Transverse colon (tissue), 4 donors: ENCODE measurements at regions not wholly inside any gene's neighbourhood (a gene's known extent, or its start where the extent isn't known, plus 50 kb on each side); places are given as distances from the start of the nearest gene placed in this dataset.

Source experiments
- DNase-seq: peaks from one replicate; pipeline ENCODE4 v3.0.0-alpha.2; 2019
- H3K27ac ChIP-seq, 4 donors: fragments of 200-600 bp; sonication (generic); 2 replicates each; pipeline ENCODE4 v1.5.1; 2016 to 2018; ENCODE audit warnings: inconsistent platforms in 4 of 4
- H3K27me3 ChIP-seq: fragments of 200-600 bp; sonication (generic); 2 replicates; pipeline ENCODE4 v1.5.1; 2017; ENCODE audit warnings: inconsistent platforms
- H3K36me3 ChIP-seq, 4 donors: fragments of 200-600 bp; sonication (generic); 2 replicates each; pipeline ENCODE4 v1.5.1; 2017 to 2019; ENCODE audit warnings: inconsistent platforms in 4 of 4
- H3K4me1 ChIP-seq, 4 donors: fragments of 200-600 bp; sonication (generic); 2 replicates each; pipeline ENCODE4 v1.5.1; 2017 to 2020; ENCODE audit warnings: inconsistent platforms in 4 of 4
- H3K4me3 ChIP-seq, 4 donors: fragments of 200-600 bp; sonication (generic); 1 replicate in 1 of 4; 2 replicates in 3 of 4; pipeline versions ENCODE4 v1.5.1 to v1.6.1; 2017 to 2019; ENCODE audit warnings: inconsistent platforms in 4 of 4
- H3K9me3 ChIP-seq, 2 donors: fragments of 200-600 bp; sonication (generic); 2 replicates each; pipeline ENCODE4 v1.5.1; 2017 to 2019; ENCODE audit warnings: inconsistent platforms in 2 of 2
- CTCF ChIP-seq, 5 experiments: fragments of 200-600 bp in 3 of 5; fragments of 450-650 bp in 2 of 5; sonication (generic) in 3 of 5; IDR thresholded peaks; 1 replicate in 2 of 5; 2 replicates in 3 of 5; pipeline ENCODE4 v1.5.1; 2016 to 2017; ENCODE audit warnings: antibody characterized with exemption in 5 of 5, inconsistent platforms in 3 of 5, mild to moderate bottlenecking in 2 of 5, moderate library complexity in 1 of 5
- EP300 ChIP-seq: sonication (generic); formaldehyde crosslinking; IDR thresholded peaks from one replicate; pipeline ENCODE4 v1.6.1; 2017; ENCODE audit warnings: antibody characterized with exemption, low read depth
- POLR2A ChIP-seq: fragments of 450-650 bp; IDR thresholded peaks from one replicate; pipeline ENCODE4 v1.6.1; 2016; ENCODE audit warnings: antibody characterized with exemption, mild to moderate bottlenecking, moderate library complexity
- POLR2AphosphoS5 ChIP-seq, 3 donors: sonication (generic); formaldehyde crosslinking; IDR thresholded peaks; one replicate each; pipeline ENCODE4 v1.6.1; 2016; ENCODE audit warnings: antibody characterized with exemption in 3 of 3
- WGBS, 2 donors: methylation state at CpG; one replicate each; pipeline ENCODE4 v1.1.5; 2018; ENCODE audit warnings: low coverage in 1 of 2; 5-methylcytosine and 5-hydroxymethylcytosine counted together
- in situ Hi-C, 4 donors: fragments of 200-750 bp; cut with MboI; loops; one replicate each; pipeline versions ENCODE4 v1.15.0 to v1.15.1; 2017; ENCODE audit warnings: low sequenced_read_pairs in 3 of 4, low pct_ligation_motif_present in 1 of 4, low pct_unique_long_range_greater_than_20kb in 1 of 4
- intact Hi-C: fragments of 100-400 bp; cut with DNase I; formaldehyde crosslinking; loops from one replicate; pipeline ENCODE4 v1.15.1; 2023; ENCODE audit warnings: low total_unique reads

GRCh38 chr14:29037411-29037810 lies 270.8 kb downstream of the FOXG1 start:
- in situ Hi-C loops (no loop called here), intact Hi-C loops (no loop called here)
- Histone ChIP-seq H3K4me1 (no peaks in the 10 kb centered on the region), H3K27me3 (no peaks in the 10 kb centered on the region), H3K4me3 (no peak overlapping the region), H3K27ac (no peak overlapping the region), H3K9me3 (no peaks in the 10 kb centered on the region), H3K36me3 (no peaks in the 10 kb centered on the region)
- DNase-seq = no peak
- TF ChIP-seq CTCF (IDR thresholded peaks at IDR 0.05) (no peak), EP300 (no peak), POLR2AphosphoS5 (IDR thresholded peaks at IDR 0.05) (no peak), POLR2A (no peak)

GRCh38 chr14:29039171-29039570 lies 272.6 kb downstream of the FOXG1 start:
- H3K9me3 ChIP-seq = no peaks in the 10 kb centered on the region
- WGBS, 2 donors = 46 to 70% methylated on average over 2 of the region's 2 CpGs

GRCh38 chr14:29042551-29042950 lies 276.0 kb downstream of the FOXG1 start:
- Histone ChIP-seq H3K4me1 (no peaks in the 10 kb centered on the region), H3K27me3 (no peaks in the 10 kb centered on the region), H3K36me3 (no peaks in the 10 kb centered on the region), H3K4me3 (no peak overlapping the region), H3K27ac (no peak overlapping the region), H3K9me3 (no peaks in the 10 kb centered on the region)
- intact Hi-C loops (no loop called here), in situ Hi-C loops (no loop called here)
- WGBS, 2 donors = 71 to 74% methylated on average over 2 of the region's 2 CpGs
- DNase-seq = no peak
- TF ChIP-seq POLR2A = no peak
- no peak for TF ChIP-seq EP300
- TF ChIP-seq CTCF (IDR thresholded peaks at IDR 0.05) = no peak
- TF ChIP-seq POLR2AphosphoS5 (IDR thresholded peaks at IDR 0.05) = no peak

More at GRCh38 chr14:29039171-29039570, 272.6 kb downstream of the FOXG1 start:
- no peak overlapping the region for H3K27ac ChIP-seq
- intact Hi-C loops (no loop called here), in situ Hi-C loops (no loop called here)
- DNase-seq = no peak
- TF ChIP-seq POLR2AphosphoS5 (IDR thresholded peaks at IDR 0.05) (no peak), CTCF (IDR thresholded peaks at IDR 0.05) (no peak), EP300 (no peak), POLR2A (no peak)
- H3K4me3 ChIP-seq = no peak overlapping the region
- no peaks in the 10 kb centered on the region for H3K4me1 ChIP-seq
- H3K36me3 ChIP-seq = no peaks in the 10 kb centered on the region
- H3K27me3 ChIP-seq = no peaks in the 10 kb centered on the region

GRCh38 chr14:29043737-29044136 lies 277.1 kb downstream of the FOXG1 start:
- H3K27me3 ChIP-seq = no peaks in the 10 kb centered on the region
- TF ChIP-seq POLR2AphosphoS5 (IDR thresholded peaks at IDR 0.05) = no peak
- TF ChIP-seq CTCF (IDR thresholded peaks at IDR 0.05) = no peak
- no peak for TF ChIP-seq EP300
- no peak for TF ChIP-seq POLR2A
- no peak overlapping the region for H3K27ac ChIP-seq
- in situ Hi-C loops (no loop called here), intact Hi-C loops (no loop called here)
- no peak for DNase-seq
- 86 to 92% methylated on average over 2 of the region's 2 CpGs for WGBS, 2 donors
- H3K36me3 ChIP-seq = no peaks in the 10 kb centered on the region
- H3K4me1 ChIP-seq = no peaks in the 10 kb centered on the region
- no peak overlapping the region for H3K4me3 ChIP-seq
- no peaks in the 10 kb centered on the region for H3K9me3 ChIP-seq
